Neural cell (in vitro differentiated cells): ENCODE measurements at regions not wholly inside any gene's neighbourhood (a gene's known extent, or its start where the extent isn't known, plus 50 kb on each side); places are given as distances from the start of the nearest gene placed in this dataset.

ENCODE experiments used
- H2AFZ ChIP-seq: fragments of 200-600, 300-800 bp; sonication (generic), shearing (Covaris generic); 2 replicates; pipeline ENCODE4 v1.6.0; 2014; ENCODE audit warnings: low read depth, mild to moderate bottlenecking, antibody characterized with exemption, low read length, moderate library complexity
- H3F3A ChIP-seq: fragments of 200-600 bp; shearing (Covaris generic); 2 replicates; pipeline ENCODE4 v1.6.1; 2016; ENCODE audit warnings: mild to moderate bottlenecking, moderate library complexity, mixed read lengths, antibody characterized with exemption, low read length; ENCODE audit not compliant: insufficient read depth, poor library complexity, severe bottlenecking
- H3K27ac ChIP-seq: fragments of 200-600, 300-800 bp; sonication (generic), shearing (Covaris generic); 2 replicates; pipeline ENCODE4 v1.5.1; 2014; ENCODE audit warnings: mild to moderate bottlenecking, low read length, moderate library complexity
- H3K27me3 ChIP-seq: fragments of 300-800, 200-600 bp; sonication (generic), shearing (Covaris generic); 2 replicates; pipeline ENCODE4 v1.6.0; 2014; ENCODE audit warnings: mild to moderate bottlenecking, low read depth, low read length, moderate library complexity; ENCODE audit not compliant: insufficient read depth
- H3K36me3 ChIP-seq: fragments of 300-800, 200-600 bp; sonication (generic), shearing (Covaris generic); 2 replicates; pipeline ENCODE4 v1.5.1; 2014; ENCODE audit warnings: mild to moderate bottlenecking, antibody characterized with exemption, low read length, moderate library complexity; ENCODE audit not compliant: insufficient read depth
- H3K4me2 ChIP-seq: fragments of 300-800, 200-600 bp; sonication (generic), shearing (Covaris generic); 2 replicates; pipeline ENCODE4 v1.6.0; 2014; ENCODE audit warnings: mild to moderate bottlenecking, low read length
- H3K4me3 ChIP-seq: fragments of 300-800, 200-600 bp; sonication (generic), shearing (Covaris generic); 2 replicates; pipeline ENCODE4 v1.5.1; 2014; ENCODE audit warnings: mild to moderate bottlenecking, low read length, moderate library complexity
- H3K79me2 ChIP-seq: fragments of 200-600 bp; shearing (Covaris generic); replicated peaks from 2 replicates; pipeline ENCODE4 v1.6.0; 2014; ENCODE audit warnings: mild to moderate bottlenecking, low read length, moderate library complexity; ENCODE audit not compliant: insufficient read depth
- H3K9ac ChIP-seq: fragments of 300-800, 200-600 bp; sonication (generic), shearing (Covaris generic); 2 replicates; pipeline ENCODE4 v1.6.1; 2016; ENCODE audit warnings: mild to moderate bottlenecking, low read length, mixed read lengths
- H3K9me2 ChIP-seq: fragments of 200-600 bp; shearing (Covaris generic); 2 replicates; pipeline ENCODE4 v1.6.1; 2016; ENCODE audit warnings: mild to moderate bottlenecking, low read length, mixed read lengths; ENCODE audit not compliant: insufficient read depth
- H3K9me3 ChIP-seq: fragments of 200-600, 300-800 bp; sonication (generic), shearing (Covaris generic); 2 replicates; pipeline ENCODE4 v1.6.1; 2016; ENCODE audit warnings: mild to moderate bottlenecking, mixed run types, low read length, moderate library complexity, mixed read lengths
- H4K20me1 ChIP-seq: fragments of 200-600 bp; shearing (Covaris generic); 2 replicates; pipeline ENCODE4 v1.6.1; 2016; ENCODE audit warnings: mild to moderate bottlenecking, mixed run types; ENCODE audit not compliant: insufficient read depth
- EP300 ChIP-seq: fragments of 450-650 bp; conservative IDR thresholded peaks from 2 replicates; pipeline ENCODE4 v1.6.1; 2014; ENCODE audit warnings: antibody characterized with exemption, mild to moderate bottlenecking, moderate library complexity; ENCODE audit not compliant: poor library complexity, severe bottlenecking
- EZH2 ChIP-seq: fragments of 200-600, 300-800 bp; shearing (Covaris generic), sonication (generic); IDR thresholded peaks from 2 replicates; pipeline ENCODE4 v1.6.1; 2014; ENCODE audit warnings: antibody characterized with exemption, low read length, borderline replicate concordance, mild to moderate bottlenecking; ENCODE audit not compliant: insufficient read depth, poor library complexity, severe bottlenecking
- MXI1 ChIP-seq: fragments of 450-650 bp; conservative IDR thresholded peaks from 2 replicates; pipeline ENCODE4 v1.6.1; 2014; ENCODE audit warnings: antibody characterized with exemption, mild to moderate bottlenecking; ENCODE audit not compliant: poor library complexity, severe bottlenecking
- POLR2AphosphoS5 ChIP-seq: IDR thresholded peaks from 2 replicates; pipeline ENCODE4 v1.6.1; 2012
- RAD21 ChIP-seq: fragments of 450-650 bp; conservative IDR thresholded peaks from 2 replicates; pipeline ENCODE4 v1.6.1; 2014; ENCODE audit warnings: antibody characterized with exemption, mild to moderate bottlenecking, moderate library complexity
- REST ChIP-seq: IDR thresholded peaks from 2 replicates; pipeline ENCODE4 v1.6.1; 2012; ENCODE audit warnings: borderline replicate concordance
- SMC3 ChIP-seq: fragments of 450-650 bp; conservative IDR thresholded peaks from 2 replicates; pipeline ENCODE4 v1.6.1; 2014; ENCODE audit warnings: antibody characterized with exemption, mild to moderate bottlenecking, moderate library complexity; ENCODE audit not compliant: poor library complexity
- TAF1 ChIP-seq: IDR thresholded peaks from 2 replicates; pipeline ENCODE4 v1.6.1; 2012; ENCODE audit warnings: low read depth
- TF ChIP-seq, protein P1 (sequence below): fragments of 450-650 bp; IDR thresholded peaks from 2 replicates; pipeline ENCODE4 v1.5.1; 2014; ENCODE audit warnings: antibody characterized with exemption, mild to moderate bottlenecking, moderate library complexity; ENCODE audit not compliant: poor library complexity, severe bottlenecking

- no peak overlapping the region for H3K4me2 ChIP-seq
- no peaks in the 10 kb centered on the region for H3K27me3 ChIP-seq
- H3K79me2 ChIP-seq, result no peaks in the 10 kb centered on the region
- no peak overlapping the region for H2AFZ ChIP-seq
- no peak overlapping the region for H3K27ac ChIP-seq
- TF ChIP-seq SMC3 (no peak), RAD21 (no peak), EZH2 (no peak), MXI1 (no peak), REST (no peak), POLR2AphosphoS5 (no peak)
- TF ChIP-seq, protein P1, sequence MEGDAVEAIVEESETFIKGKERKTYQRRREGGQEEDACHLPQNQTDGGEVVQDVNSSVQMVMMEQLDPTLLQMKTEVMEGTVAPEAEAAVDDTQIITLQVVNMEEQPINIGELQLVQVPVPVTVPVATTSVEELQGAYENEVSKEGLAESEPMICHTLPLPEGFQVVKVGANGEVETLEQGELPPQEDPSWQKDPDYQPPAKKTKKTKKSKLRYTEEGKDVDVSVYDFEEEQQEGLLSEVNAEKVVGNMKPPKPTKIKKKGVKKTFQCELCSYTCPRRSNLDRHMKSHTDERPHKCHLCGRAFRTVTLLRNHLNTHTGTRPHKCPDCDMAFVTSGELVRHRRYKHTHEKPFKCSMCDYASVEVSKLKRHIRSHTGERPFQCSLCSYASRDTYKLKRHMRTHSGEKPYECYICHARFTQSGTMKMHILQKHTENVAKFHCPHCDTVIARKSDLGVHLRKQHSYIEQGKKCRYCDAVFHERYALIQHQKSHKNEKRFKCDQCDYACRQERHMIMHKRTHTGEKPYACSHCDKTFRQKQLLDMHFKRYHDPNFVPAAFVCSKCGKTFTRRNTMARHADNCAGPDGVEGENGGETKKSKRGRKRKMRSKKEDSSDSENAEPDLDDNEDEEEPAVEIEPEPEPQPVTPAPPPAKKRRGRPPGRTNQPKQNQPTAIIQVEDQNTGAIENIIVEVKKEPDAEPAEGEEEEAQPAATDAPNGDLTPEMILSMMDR, result no peak
- H3K4me3 ChIP-seq, result no peak overlapping the region
- no peaks in the 10 kb centered on the region for H3K9me2 ChIP-seq
- H3F3A ChIP-seq, result no peaks in the 10 kb centered on the region
- H3K9me3 ChIP-seq, result peaks cover 7% of the 10 kb centered on the region
- H3K36me3 ChIP-seq, result no peaks in the 10 kb centered on the region
- H4K20me1 ChIP-seq, result no peaks in the 10 kb centered on the region
- H3K9ac ChIP-seq, result no peak overlapping the region
Measured at GRCh38 chr2:184993746-184994145, 395.4 kb downstream of the ZNF804A start.

DNA sequence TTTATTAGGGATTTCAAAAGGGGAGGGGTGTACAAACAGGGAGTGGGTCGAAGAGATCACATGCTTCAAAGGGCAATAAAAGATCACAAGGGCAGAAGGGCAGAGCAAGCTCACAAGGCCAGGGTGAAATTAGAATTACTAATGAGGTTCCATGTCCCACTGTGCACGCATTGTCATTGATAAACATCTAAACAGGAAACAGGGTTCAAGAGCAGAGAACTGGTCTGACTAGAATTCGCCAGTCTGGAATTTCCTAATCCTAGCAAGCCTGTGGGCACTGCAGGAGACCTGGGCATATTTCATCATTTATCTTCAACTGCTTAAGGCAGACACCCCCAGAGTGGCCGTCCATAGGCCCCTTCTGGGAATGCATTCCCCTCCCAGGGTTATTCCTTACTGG lies 408.2 kb downstream of the ZNF804A start:
- Histone ChIP-seq H3K27ac (no peak overlapping the region), H4K20me1 (no peaks in the 10 kb centered on the region), H3K79me2 (no peaks in the 10 kb centered on the region), H3K4me3 (no peak overlapping the region), H3F3A (no peaks in the 10 kb centered on the region), H3K36me3 (no peaks in the 10 kb centered on the region), H2AFZ (no peak overlapping the region), H3K9me3 (no peaks in the 10 kb centered on the region), H3K9ac (no peak overlapping the region), H3K9me2 (no peaks in the 10 kb centered on the region), H3K4me2 (no peak overlapping the region), H3K27me3 (no peaks in the 10 kb centered on the region)
- TF ChIP-seq TAF1 (no peak), RAD21 (no peak), REST (no peak), MXI1 (no peak), EP300 (no peak)
- TF ChIP-seq, protein P1, result no peak
